ENCODE measurements at regions not wholly inside any gene's neighbourhood (a gene's known extent, or its start where the extent isn't known, plus 50 kb on each side); places are given as distances from the start of the nearest gene placed in this dataset.

- no peak for TF ChIP-seq REST (IDR thresholded peaks at IDR 0.05; ENCODE audit: low read depth)
Measured at GRCh38 chr18:73824671-73825070, 323.0 kb downstream of the FBXO15 start (continued).

- H3K27ac ChIP-seq (ENCODE audit: low read depth, low read length), result no peak overlapping the region
- H3K79me2 ChIP-seq (ENCODE audit: insufficient read depth, low read length), result no peaks in the 10 kb centered on the region
- no TSS peak for BruUV-seq (replicated peaks)
- H3K36me3 ChIP-seq (ENCODE audit: control insufficient read depth in 1 of 2, insufficient read depth in 2 of 2, low read length in 2 of 2), result no peaks in the 10 kb centered on the region
- H3K27me3 ChIP-seq (ENCODE audit: insufficient read depth, low read length), result no peaks in the 10 kb centered on the region
- TF ChIP-seq EZH2phosphoT487 (IDR thresholded peaks at IDR 0.05; ENCODE audit: borderline replicate concordance) (no peak), ATF3 (IDR thresholded peaks at IDR 0.05) (no peak), SRF (IDR thresholded peaks at IDR 0.05; ENCODE audit: low read depth) (no peak), EZH2 (IDR thresholded peaks at IDR 0.05) (no peak), CTCF (IDR thresholded peaks at IDR 0.05 in 2 of 3, conservative IDR thresholded peaks at IDR 0.05 in 1 of 3; ENCODE audit: borderline replicate concordance in 1 of 3, insufficient read depth in 1 of 3, low read depth in 2 of 3, low read length in 2 of 3) (no peak)
- ATAC-seq (no peak), DNase-seq (ENCODE audit: low read depth, low spot score) (no peak)
- H3K9me3 ChIP-seq (ENCODE audit: control insufficient read depth in 1 of 2, insufficient read depth in 1 of 2, low read depth in 1 of 2, low read length in 2 of 2), result peaks cover 6 to 24% of the 10 kb centered on the region in 2 experiments; a peak in 3 of 4 replicates
- H3K4me2 ChIP-seq (ENCODE audit: low read length), result no peak overlapping the region
- intact Hi-C loops (cut with micrococcal nuclease), result no loop called here
- H4K20me1 ChIP-seq (ENCODE audit: insufficient read depth), result no peaks in the 10 kb centered on the region
- H3K4me3 ChIP-seq (replicated peaks in 1 of 2; ENCODE audit: low read depth in 1 of 2, low read length in 2 of 2), result no peak overlapping the region
- RAD21 ChIA-PET (ENCODE audit: low non-redundant PET in 1 of 2, low total read pairs in 2 of 2, uncharacterized antibody in 2 of 2, unreplicated experiment in 2 of 2), result no interaction called here
- no peak overlapping the region for H3K9ac ChIP-seq (ENCODE audit: low read length)
- H3K9me2 ChIP-seq (ENCODE audit: insufficient read depth), result no peaks in the 10 kb centered on the region
- CTCF ChIA-PET, result no interaction called here
- H2AFZ ChIP-seq (ENCODE audit: low read depth, low read length, poor library complexity, severe bottlenecking), result no peak overlapping the region
- no peaks in the 10 kb centered on the region for H3K4me1 ChIP-seq (ENCODE audit: control insufficient read depth in 1 of 2, insufficient read depth in 2 of 2, low read length in 2 of 2)
- POLR2A ChIA-PET, result no interaction called here
Measured at GRCh38 chr18:73812423-73812822, 335.2 kb downstream of the FBXO15 start.
